Neural progenitor cell (in vitro differentiated cells): ENCODE measurements at regions not wholly inside any gene's neighbourhood (a gene's known extent, or its start where the extent isn't known, plus 50 kb on each side); places are given as distances from the start of the nearest gene placed in this dataset.

Experiments used
- DNase-seq: peaks from one replicate; pipeline ENCODE4 v3.0.0-alpha.2; 2016; ENCODE audit warnings: low spot score
- H2AFZ ChIP-seq: fragments of 200-600 bp; sonication (generic); replicated peaks from 2 replicates; pipeline ENCODE4 v1.6.1; 2016; ENCODE audit warnings: antibody characterized with exemption
- H3F3A ChIP-seq: fragments of 200-600 bp; sonication (generic); 2 replicates; pipeline ENCODE4 v1.6.1; 2016; ENCODE audit warnings: antibody characterized with exemption, low read depth
- H3K27ac ChIP-seq: fragments of 200-600 bp; sonication (generic); 2 replicates; pipeline ENCODE4 v1.5.1; 2016; ENCODE audit warnings: mild to moderate bottlenecking
- H3K27me3 ChIP-seq: fragments of 200-600 bp; sonication (generic); 2 replicates; pipeline ENCODE4 v1.6.1; 2016; ENCODE audit warnings: mild to moderate bottlenecking, moderate library complexity
- H3K36me3 ChIP-seq: fragments of 200-600 bp; sonication (generic); 2 replicates; pipeline ENCODE4 v1.5.1; 2016
- H3K4me1 ChIP-seq: fragments of 200-600 bp; sonication (generic); 2 replicates; pipeline ENCODE4 v1.6.1; 2016; ENCODE audit warnings: mixed run types
- H3K4me2 ChIP-seq: fragments of 200-600 bp; sonication (generic); 2 replicates; pipeline ENCODE4 v1.6.1; 2016
- H3K4me3 ChIP-seq: fragments of 200-600 bp; sonication (generic); 2 replicates; pipeline ENCODE4 v1.5.1; 2016
- H3K79me2 ChIP-seq: fragments of 200-600 bp; sonication (generic); 2 replicates; pipeline ENCODE4 v1.6.1; 2016; ENCODE audit warnings: low read depth
- H3K9ac ChIP-seq: fragments of 200-600 bp; sonication (generic); 2 replicates; pipeline ENCODE4 v1.6.1; 2016
- H3K9me3 ChIP-seq: fragments of 200-600 bp; sonication (generic); 2 replicates; pipeline ENCODE4 v1.5.1; 2016; ENCODE audit warnings: low read depth
- H4K20me1 ChIP-seq: fragments of 200-600 bp; sonication (generic); 2 replicates; pipeline ENCODE4 v1.6.1; 2016; ENCODE audit warnings: low read depth
- H3K27ac Mint-ChIP-seq: 3 replicates; pipeline ENCODE4 v1.8.0; 2021; ENCODE audit warnings: mixed read lengths
- H3K27me3 Mint-ChIP-seq: 2 replicates; pipeline ENCODE4 v1.8.0; 2022; ENCODE audit warnings: low read depth, mild to moderate bottlenecking, inconsistent platforms, moderate library complexity, mixed read lengths; ENCODE audit not compliant: insufficient read depth
- H3K36me3 Mint-ChIP-seq: 3 replicates; pipeline ENCODE4 v1.8.0; 2021; ENCODE audit warnings: mixed read lengths
- H3K4me1 Mint-ChIP-seq: 3 replicates; pipeline ENCODE4 v1.8.0; 2021; ENCODE audit warnings: mixed read lengths
- H3K4me3 Mint-ChIP-seq: 3 replicates; pipeline ENCODE4 v1.8.0; 2021; ENCODE audit warnings: mild to moderate bottlenecking, moderate library complexity, mixed read lengths
- H3K9me3 Mint-ChIP-seq: 3 replicates; pipeline ENCODE4 v1.8.0; 2020; ENCODE audit warnings: mixed read lengths
- CTCF ChIP-seq: fragments of 200-600 bp; sonication (generic); IDR thresholded peaks from 2 replicates; pipeline ENCODE4 v1.5.1; 2017; ENCODE audit warnings: antibody characterized with exemption, mild to moderate bottlenecking
- EZH2 ChIP-seq: fragments of 200-600 bp; sonication (generic); IDR thresholded peaks from 2 replicates; pipeline ENCODE4 v1.6.1; 2017; ENCODE audit warnings: antibody characterized with exemption, mild to moderate bottlenecking, moderate library complexity
- EZH2phosphoT487 ChIP-seq: fragments of 200-600 bp; sonication (generic); IDR thresholded peaks from 2 replicates; pipeline ENCODE4 v1.6.1; 2017; ENCODE audit warnings: antibody characterized with exemption

- H3K4me3 ChIP-seq = no peak overlapping the region
- H3K79me2 ChIP-seq = no peaks in the 10 kb centered on the region
- H3K4me2 ChIP-seq = no peak overlapping the region
- no peak for TF ChIP-seq EZH2phosphoT487
- no peak overlapping the region for H3K9ac ChIP-seq
- peaks cover 6% of the 10 kb centered on the region for H3K27me3 Mint-ChIP-seq
- H4K20me1 ChIP-seq = no peaks in the 10 kb centered on the region
- no peak for DNase-seq
- H3K36me3 Mint-ChIP-seq = no peaks in the 10 kb centered on the region
- H3K27ac Mint-ChIP-seq = no peak overlapping the region
- no peaks in the 10 kb centered on the region for H3K27me3 ChIP-seq
- no peaks in the 10 kb centered on the region for H3K36me3 ChIP-seq
- peaks cover 7% of the 10 kb centered on the region for H3K4me1 ChIP-seq
- H3K9me3 Mint-ChIP-seq = no peaks in the 10 kb centered on the region
- no peak overlapping the region for H3K4me3 Mint-ChIP-seq
- no peak overlapping the region for H2AFZ ChIP-seq
- H3F3A ChIP-seq = no peaks in the 10 kb centered on the region
- no peaks in the 10 kb centered on the region for H3K9me3 ChIP-seq
- H3K4me1 Mint-ChIP-seq = peaks cover 17% of the 10 kb centered on the region
- no peak overlapping the region for H3K27ac ChIP-seq
These were observed 127.2 kb upstream of the CXCL14 start for GRCh38 chr5:135705941-135706466.

- Mint-ChIP-seq H3K9me3 (no peaks in the 10 kb centered on the region), H3K27ac (no peak overlapping the region)
- no peak for DNase-seq
These were observed 126.4 kb upstream of the CXCL14 start for GRCh38 chr5:135705141-135705631.

GRCh38 chr5:135704616-135705015 is 125.8 kb upstream of the CXCL14 start:
- H3K9me3 ChIP-seq = no peaks in the 10 kb centered on the region
- no peaks in the 10 kb centered on the region for H3K79me2 ChIP-seq
- no peaks in the 10 kb centered on the region for H4K20me1 ChIP-seq
- Mint-ChIP-seq H3K4me1 (peaks cover 8% of the 10 kb centered on the region), H3K4me3 (no peak overlapping the region), H3K36me3 (no peaks in the 10 kb centered on the region), H3K27ac (no peak overlapping the region), H3K9me3 (no peaks in the 10 kb centered on the region), H3K27me3 (peaks cover 6% of the 10 kb centered on the region)
- TF ChIP-seq CTCF (no peak), EZH2 (no peak), EZH2phosphoT487 (no peak)
- DNase-seq = no peak
- H3K4me2 ChIP-seq = no peak overlapping the region
- peaks cover 7% of the 10 kb centered on the region for H3K4me1 ChIP-seq
- no peak overlapping the region for H3K9ac ChIP-seq
- H3K27me3 ChIP-seq = no peaks in the 10 kb centered on the region
- no peaks in the 10 kb centered on the region for H3K36me3 ChIP-seq
- no peaks in the 10 kb centered on the region for H3F3A ChIP-seq
- H2AFZ ChIP-seq = no peak overlapping the region
- no peak overlapping the region for H3K27ac ChIP-seq
- H3K4me3 ChIP-seq = no peak overlapping the region

More at GRCh38 chr5:135705141-135705631, 126.4 kb upstream of the CXCL14 start:
- H3K9ac ChIP-seq = no peak overlapping the region
- H2AFZ ChIP-seq = no peak overlapping the region
- H3K4me2 ChIP-seq = no peak overlapping the region
- H3K4me1 ChIP-seq = peaks cover 7% of the 10 kb centered on the region
- no peaks in the 10 kb centered on the region for H3K9me3 ChIP-seq
- no peak overlapping the region for H3K4me3 ChIP-seq
- H3K4me3 Mint-ChIP-seq = no peak overlapping the region
- TF ChIP-seq CTCF = no peak
- no peak for TF ChIP-seq EZH2
- no peak for TF ChIP-seq EZH2phosphoT487
- H3K27ac ChIP-seq = no peak overlapping the region
- no peaks in the 10 kb centered on the region for H3K36me3 Mint-ChIP-seq
- H3K27me3 ChIP-seq = no peaks in the 10 kb centered on the region
- no peaks in the 10 kb centered on the region for H3F3A ChIP-seq
- H4K20me1 ChIP-seq = no peaks in the 10 kb centered on the region
- peaks cover 13% of the 10 kb centered on the region for H3K4me1 Mint-ChIP-seq
- peaks cover 6% of the 10 kb centered on the region for H3K27me3 Mint-ChIP-seq
- no peaks in the 10 kb centered on the region for H3K79me2 ChIP-seq
- H3K36me3 ChIP-seq = no peaks in the 10 kb centered on the region

GRCh38 chr5:135703016-135703550 is 124.3 kb upstream of the CXCL14 start:
- H3K4me1 Mint-ChIP-seq = peaks cover 8% of the 10 kb centered on the region
- Histone ChIP-seq H4K20me1 (no peaks in the 10 kb centered on the region), H3K79me2 (no peaks in the 10 kb centered on the region), H3K4me2 (no peak overlapping the region), H2AFZ (no peak overlapping the region), H3K4me1 (peaks cover 7% of the 10 kb centered on the region), H3K9ac (no peak overlapping the region), H3K36me3 (no peaks in the 10 kb centered on the region), H3K9me3 (no peaks in the 10 kb centered on the region), H3K4me3 (no peak overlapping the region), H3K27me3 (no peaks in the 10 kb centered on the region), H3F3A (no peaks in the 10 kb centered on the region), H3K27ac (no peak overlapping the region)
- peak; percentile 29 for DNase-seq
- no peak for TF ChIP-seq EZH2phosphoT487
- TF ChIP-seq CTCF = no peak
- no peak for TF ChIP-seq EZH2
- H3K27me3 Mint-ChIP-seq = peaks cover 4% of the 10 kb centered on the region
- no peaks in the 10 kb centered on the region for H3K9me3 Mint-ChIP-seq
- no peak overlapping the region for H3K4me3 Mint-ChIP-seq
- H3K36me3 Mint-ChIP-seq = no peaks in the 10 kb centered on the region
- no peak overlapping the region for H3K27ac Mint-ChIP-seq
